HG03280 (cell line): ENCODE measurements at regions not wholly inside any gene's neighbourhood (a gene's known extent, or its start where the extent isn't known, plus 50 kb on each side); places are given as distances from the start of the nearest gene placed in this dataset.

Source experiments
- ATAC-seq: cut with Tn5 transposase; IDR thresholded peaks from one replicate; pipeline ENCODE4 v1.9.1; 2021; ENCODE audit warnings: mild to moderate bottlenecking, moderate library complexity; ENCODE audit not compliant: unreplicated experiment

DNA sequence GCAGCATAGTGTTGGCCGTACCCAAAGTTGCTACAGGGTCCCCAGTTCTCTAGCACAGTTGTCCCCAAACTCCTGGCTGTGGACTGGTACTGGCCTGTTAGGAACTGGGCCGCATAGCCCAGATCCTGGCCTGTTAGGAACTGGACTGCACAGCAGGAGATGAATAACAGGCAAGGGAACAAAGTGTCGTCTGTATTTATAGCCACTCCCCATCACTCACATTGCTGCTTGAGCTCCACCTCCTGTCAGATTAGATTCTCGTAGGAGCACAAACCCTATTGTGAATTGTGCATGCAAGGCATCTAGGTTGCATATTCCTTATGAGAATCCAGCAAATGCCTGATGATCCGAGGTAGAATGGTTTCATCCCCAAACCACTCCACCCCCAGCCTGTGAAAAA lies 604.0 kb upstream of the LMCD1 start:
- no peak for ATAC-seq

DNA sequence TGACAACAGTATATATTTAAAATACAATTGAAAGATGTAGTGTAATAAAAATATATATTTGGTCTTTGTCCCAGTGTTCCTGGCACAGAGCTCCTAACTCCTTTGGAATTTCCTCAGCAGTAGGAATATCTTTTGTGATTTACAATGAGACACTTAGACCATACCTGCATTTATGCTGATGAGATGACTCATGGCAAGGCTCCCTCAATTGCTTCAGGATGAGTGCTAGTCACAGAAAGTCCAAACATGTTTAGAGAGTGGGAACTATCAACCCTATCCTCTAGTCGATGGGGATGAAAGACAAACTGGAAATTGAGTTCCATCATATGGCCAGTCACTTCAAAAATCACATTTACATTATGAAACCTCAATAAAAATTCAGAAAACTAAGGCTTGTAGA lies 588.3 kb upstream of the LMCD1 start:
- no peak for ATAC-seq

- no peak for ATAC-seq
These were observed 586.3 kb upstream of the LMCD1 start for GRCh38 chr3:7915356-7915755.

DNA sequence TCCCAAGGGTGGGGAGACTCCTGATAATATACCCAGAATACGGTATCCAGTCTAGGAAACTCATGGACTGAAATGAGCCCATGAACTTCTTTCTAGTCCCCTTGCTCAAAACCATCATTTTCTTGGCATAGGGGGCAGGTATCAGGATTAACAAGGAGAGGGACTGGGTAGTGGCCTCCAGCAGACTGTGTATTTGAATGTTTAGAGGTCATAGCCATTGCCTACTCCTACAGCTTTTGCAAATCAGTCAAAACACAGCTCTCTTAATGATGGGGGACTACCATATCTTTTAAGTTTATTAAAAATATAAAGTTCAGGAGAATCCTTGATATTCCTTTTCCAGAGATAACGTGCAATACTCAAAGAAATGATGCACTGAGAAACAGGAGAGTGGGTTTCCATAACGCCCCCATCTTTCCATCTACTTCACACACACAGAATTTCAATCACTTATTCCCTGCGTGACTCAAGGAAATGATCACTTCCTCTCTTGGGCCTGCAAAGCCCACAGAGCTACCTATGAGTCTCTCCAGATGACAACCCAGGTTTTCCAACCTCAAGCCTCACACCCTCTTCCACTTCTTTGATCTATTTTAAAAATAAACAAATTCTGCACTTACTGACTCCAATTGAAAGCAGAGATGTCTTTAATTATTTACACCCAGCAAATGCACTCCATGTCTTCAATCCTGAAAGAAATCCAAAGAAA lies 584.0 kb upstream of the LMCD1 start:
- ATAC-seq, result no peak

- no peak for ATAC-seq
These were observed 581.4 kb upstream of the LMCD1 start for GRCh38 chr3:7920211-7920610.

DNA sequence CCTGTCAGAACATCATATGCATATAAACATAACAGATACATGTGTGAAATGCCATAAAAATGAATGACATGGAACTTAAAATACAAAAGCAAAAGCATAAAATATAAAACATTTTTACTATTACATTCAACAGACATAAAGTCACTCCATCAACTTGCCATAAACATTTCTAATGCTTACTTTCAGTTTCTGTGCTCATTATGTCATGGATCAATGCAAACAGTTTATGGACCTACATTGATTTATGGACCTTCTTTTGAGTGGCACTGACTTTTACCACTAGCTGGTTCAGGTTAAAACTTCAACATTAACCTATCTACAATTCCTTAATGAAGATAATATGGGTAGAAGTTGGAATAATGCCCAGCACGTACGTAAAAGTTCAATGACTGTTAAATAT lies 577.4 kb upstream of the LMCD1 start:
- no peak for ATAC-seq

DNA sequence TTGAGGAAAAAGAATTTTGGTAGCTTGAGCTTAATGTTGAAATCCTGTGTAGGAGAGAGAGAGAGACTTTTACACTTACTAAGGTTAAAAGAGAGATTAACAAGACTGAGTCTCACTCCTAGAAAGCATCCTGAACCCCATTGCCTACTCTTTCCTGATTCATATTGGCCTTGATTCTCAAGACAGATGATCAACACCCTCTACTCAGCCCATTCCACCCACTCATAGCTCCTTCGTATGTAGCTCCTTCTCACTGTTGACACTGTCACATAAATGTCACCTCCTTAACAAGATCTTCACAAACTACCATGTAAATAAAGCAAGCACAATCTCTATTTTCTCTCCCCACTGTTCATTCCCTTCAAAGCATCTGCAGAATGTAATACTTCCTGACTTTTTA lies 574.6 kb upstream of the LMCD1 start:
- ATAC-seq, result no peak

- ATAC-seq, result no peak
These were observed 573.8 kb upstream of the LMCD1 start for GRCh38 chr3:7927864-7928263.

DNA sequence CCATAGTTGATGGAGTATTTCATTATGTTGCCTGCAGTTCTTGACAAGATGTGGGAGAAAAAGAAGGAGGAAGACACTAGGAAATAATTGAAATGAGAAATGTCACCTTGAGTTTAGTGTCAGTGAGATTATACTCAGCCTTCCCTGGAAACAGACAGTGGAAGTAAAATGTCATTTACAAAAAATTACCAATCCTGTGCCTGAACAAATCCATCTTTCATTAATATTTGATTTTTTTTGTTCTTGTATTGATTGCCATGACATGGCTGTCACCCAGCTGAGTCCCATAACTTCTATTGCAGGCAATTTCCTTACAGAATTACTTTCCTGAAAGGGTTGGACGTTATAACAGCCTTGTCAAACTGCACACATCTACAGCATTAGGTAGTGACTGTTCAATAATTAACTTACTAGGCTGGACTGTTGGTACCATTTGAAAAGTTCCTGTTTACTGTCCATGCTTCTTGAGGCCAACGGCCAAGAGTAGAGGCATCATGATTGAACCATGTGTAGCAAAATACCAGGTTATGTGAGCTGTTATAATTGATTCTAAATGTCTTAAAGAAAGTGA lies 572.2 kb upstream of the LMCD1 start:
- ATAC-seq, result no peak

GRCh38 chr3:7934362-7934761 lies 567.3 kb upstream of the LMCD1 start:
- ATAC-seq, result no peak

DNA sequence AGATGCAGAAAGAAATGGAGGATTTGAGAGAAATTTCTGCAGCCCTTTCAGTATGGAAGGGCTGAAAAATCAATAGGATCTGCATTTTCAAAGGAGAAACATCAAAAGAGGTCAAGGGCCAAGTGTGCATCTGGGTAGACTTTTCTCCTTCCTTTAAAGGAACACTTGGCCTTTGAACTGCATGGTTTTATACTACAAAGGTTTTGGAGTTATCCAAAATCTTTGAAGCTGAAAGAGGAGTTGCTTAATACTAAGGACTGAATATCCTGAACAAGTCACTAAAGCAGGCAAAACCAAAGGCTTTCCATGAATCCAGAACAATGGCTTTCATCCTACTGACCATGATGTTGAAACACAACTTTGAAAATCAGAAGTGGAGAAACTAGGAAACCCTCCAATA lies 553.7 kb upstream of the LMCD1 start:
- no peak for ATAC-seq

- ATAC-seq, result no peak
These were observed 550.7 kb upstream of the LMCD1 start for GRCh38 chr3:7950890-7951289.

GRCh38 chr3:7953449-7954014 lies 548.1 kb upstream of the LMCD1 start:
- no peak for ATAC-seq

DNA sequence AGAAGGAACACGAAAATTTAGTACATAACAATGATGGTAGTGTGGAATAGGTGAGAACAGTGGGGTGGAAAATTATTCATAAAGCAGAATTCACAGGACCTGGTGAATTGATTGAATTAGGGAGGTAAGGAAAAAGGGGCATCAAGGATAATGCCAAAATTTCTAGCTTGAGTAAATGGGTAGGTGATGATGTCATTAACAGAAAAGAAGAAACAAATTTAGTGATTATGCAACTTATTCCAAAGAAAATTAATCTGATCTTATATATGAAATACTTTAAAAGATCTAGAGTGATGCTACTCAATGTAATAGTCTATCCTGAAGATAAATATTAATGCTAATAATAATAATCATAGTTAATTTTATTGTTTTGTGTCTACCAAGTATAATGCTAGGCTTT lies 544.6 kb upstream of the LMCD1 start:
- ATAC-seq, result no peak

- no peak for ATAC-seq
These were observed 542.5 kb upstream of the LMCD1 start for GRCh38 chr3:7959094-7959493.

DNA sequence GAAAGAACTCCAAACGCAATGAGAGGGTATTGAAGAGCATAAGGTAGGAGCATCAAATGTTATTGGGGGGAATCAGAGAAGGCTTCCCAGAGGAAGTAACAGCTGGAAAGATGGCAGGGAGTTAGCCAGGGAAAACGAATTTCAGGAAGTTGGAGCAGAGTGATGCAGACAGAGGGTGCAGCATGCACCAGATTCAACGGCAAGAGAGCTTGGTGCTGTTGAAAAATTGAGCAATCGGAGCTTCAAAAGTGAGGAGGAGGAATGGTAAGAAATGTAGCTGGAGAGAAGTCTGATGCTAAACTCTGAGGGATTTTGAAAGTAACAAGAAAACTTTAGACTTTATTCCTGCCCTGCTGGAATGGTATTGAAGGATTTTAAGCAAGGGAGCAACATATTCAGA lies 541.0 kb upstream of the LMCD1 start:
- ATAC-seq, result no peak

- ATAC-seq, result no peak
These were observed 539.3 kb upstream of the LMCD1 start for GRCh38 chr3:7962301-7962700.

DNA sequence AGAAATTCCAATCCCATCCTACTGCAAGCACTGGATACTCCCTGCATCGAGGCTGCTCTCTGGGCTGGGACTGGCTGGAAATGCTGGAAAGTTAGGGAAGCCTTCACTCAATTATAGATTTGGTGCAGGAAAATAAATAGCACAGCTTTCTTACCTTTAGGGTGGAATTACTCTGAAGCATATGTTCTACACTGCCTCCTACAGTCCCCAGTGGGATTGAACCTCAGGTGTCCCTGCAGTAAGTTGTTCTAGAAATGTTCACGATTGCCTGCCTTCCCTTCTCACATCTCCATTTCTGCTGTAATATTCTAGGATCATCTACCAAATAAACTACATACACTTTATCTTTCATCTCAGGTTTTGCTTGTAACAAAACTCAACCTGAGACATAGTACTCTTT lies 536.7 kb upstream of the LMCD1 start:
- ATAC-seq, result no peak

DNA sequence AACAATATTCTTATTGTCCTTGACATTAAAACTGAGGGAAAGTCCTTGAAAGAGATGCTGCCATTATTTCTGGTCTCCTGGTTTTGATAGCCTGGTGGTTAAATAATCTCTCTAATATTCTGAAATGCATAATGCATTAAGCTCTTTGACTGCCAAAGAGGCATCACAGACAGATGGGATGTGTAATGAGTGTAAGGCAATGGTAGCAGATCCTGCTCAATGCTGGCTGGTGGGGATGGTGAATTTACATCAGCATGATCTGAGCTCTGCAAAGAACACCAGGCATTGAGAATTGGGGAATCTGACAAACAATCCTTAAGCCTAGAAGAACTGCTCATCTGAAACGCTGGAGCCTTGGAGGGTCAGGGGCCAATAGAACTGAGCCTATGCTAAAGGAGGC lies 528.6 kb upstream of the LMCD1 start:
- no peak for ATAC-seq

DNA sequence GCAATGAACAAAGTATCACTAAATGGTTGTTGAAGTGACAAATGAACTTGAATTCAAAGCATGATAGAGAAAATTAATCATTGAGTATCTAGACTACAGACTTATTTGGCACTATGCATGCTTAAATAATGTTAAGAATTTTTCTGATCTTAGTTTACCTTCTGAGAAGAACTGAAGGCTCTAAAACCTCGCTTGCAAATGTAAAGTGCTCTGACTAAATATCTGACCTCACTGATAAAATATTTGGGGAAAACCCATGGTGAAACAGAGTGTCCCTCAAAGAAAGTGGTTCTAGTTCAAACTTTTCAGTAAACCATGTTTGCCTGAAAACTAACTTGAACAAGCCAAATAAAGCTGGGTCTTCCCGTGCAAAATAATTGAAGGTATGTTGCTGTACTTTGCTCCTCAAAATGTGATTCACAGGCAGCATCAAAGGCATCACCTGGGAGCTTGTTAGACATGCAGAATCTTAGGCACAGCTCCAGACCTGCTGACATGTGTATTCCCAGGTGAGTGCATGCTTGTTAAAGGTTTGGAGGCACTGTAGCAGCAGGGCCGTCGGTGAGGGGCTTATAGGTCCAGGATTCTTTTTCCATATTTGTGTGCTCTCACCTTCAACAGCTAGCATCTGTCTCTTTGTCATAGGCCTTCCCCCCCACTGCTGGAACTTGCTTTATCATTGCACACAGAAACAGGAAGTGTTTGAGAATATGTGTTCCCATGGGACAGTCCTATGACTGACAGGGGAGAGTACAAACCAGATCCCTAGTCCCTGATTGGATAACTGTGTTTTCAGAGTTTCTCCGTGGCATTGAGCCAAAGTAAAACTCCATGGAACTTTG lies 524.2 kb upstream of the LMCD1 start:
- ATAC-seq, result no peak

DNA sequence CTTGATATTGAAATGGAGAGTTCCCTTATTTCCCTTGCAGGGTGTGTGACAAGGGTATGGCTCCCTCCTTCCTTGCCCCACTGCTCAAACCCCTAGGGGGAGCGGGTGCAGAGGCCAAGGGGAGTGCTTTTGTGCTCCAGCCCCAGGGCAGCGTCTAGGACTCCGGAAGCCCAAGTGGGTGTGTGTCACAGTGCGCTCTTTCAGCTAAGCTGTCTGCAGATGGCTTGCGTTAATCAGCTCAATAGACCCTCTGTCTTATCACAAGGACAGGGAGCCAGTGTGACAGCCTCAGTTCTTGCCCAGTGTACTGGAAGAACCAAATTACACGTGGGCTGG lies 523.6 kb upstream of the LMCD1 start:
- no peak for ATAC-seq

GRCh38 chr3:7982126-7982525 lies 519.5 kb upstream of the LMCD1 start:
- no peak for ATAC-seq
